Liver (tissue), 8 donors: ENCODE measurements at regions not wholly inside any gene's neighbourhood (a gene's known extent, or its start where the extent isn't known, plus 50 kb on each side); places are given as distances from the start of the nearest gene placed in this dataset.

ENCODE experiments used
- DNase-seq: peaks from one replicate; pipeline ENCODE4 v3.0.0-alpha.2; 2017; ENCODE audit warnings: low spot score
- H3K27ac ChIP-seq, 2 donors: one replicate each; pipeline ENCODE4 v1.7.0; 2013; ENCODE audit warnings: inconsistent platforms in 2 of 2, low read length in 2 of 2, control low read depth in 1 of 2, low read depth in 1 of 2, mild to moderate bottlenecking in 1 of 2
- H3K27me3 ChIP-seq, 4 donors: one replicate each; pipeline versions ENCODE4 v1.6.1 to v1.7.0; 2013; ENCODE audit warnings: low read length in 3 of 4, inconsistent platforms in 1 of 4, mild to moderate bottlenecking in 1 of 4, moderate library complexity in 1 of 4; ENCODE audit not compliant: control insufficient read depth in 4 of 4, insufficient read depth in 4 of 4
- H3K36me3 ChIP-seq, 4 donors: one replicate each; pipeline versions ENCODE4 v1.6.1 to v1.7.0; 2013; ENCODE audit warnings: low read length in 3 of 4, mild to moderate bottlenecking in 3 of 4, low read depth in 1 of 4, moderate library complexity in 1 of 4; ENCODE audit not compliant: control insufficient read depth in 4 of 4, insufficient read depth in 3 of 4
- H3K4me1 ChIP-seq, 4 donors: one replicate each; pipeline versions ENCODE4 v1.6.1 to v1.7.0; 2013; ENCODE audit warnings: low read length in 3 of 4, mild to moderate bottlenecking in 3 of 4, moderate library complexity in 1 of 4; ENCODE audit not compliant: control insufficient read depth in 4 of 4, insufficient read depth in 4 of 4
- H3K4me3 ChIP-seq, 3 donors: one replicate each; pipeline versions ENCODE4 v1.6.1 to v1.7.0; 2013; ENCODE audit warnings: low read length in 3 of 3, control low read depth in 1 of 3, low read depth in 1 of 3, mild to moderate bottlenecking in 1 of 3
- H3K9ac ChIP-seq, 2 donors: one replicate each; pipeline ENCODE4 v1.7.0; 2013; ENCODE audit warnings: low read length in 2 of 2, mild to moderate bottlenecking in 2 of 2, moderate library complexity in 2 of 2, control low read depth in 1 of 2, low read depth in 1 of 2
- H3K9me3 ChIP-seq, 4 donors: one replicate each; pipeline versions ENCODE4 v1.6.1 to v1.7.0; 2013; ENCODE audit warnings: low read length in 3 of 4; ENCODE audit not compliant: control insufficient read depth in 4 of 4
- ATF3 ChIP-seq: IDR thresholded peaks from 2 replicates; pipeline ENCODE4 v1.6.1; 2016; ENCODE audit warnings: antibody characterized with exemption
- CTCF ChIP-seq: fragments of 150-350 bp; IDR thresholded peaks from 2 replicates; pipeline ENCODE4 v1.5.1; 2017; ENCODE audit warnings: improper control_type of control experiment, low read depth, low read length; ENCODE audit not compliant: missing input control
- FOXA1 ChIP-seq: IDR thresholded peaks from 2 replicates; pipeline ENCODE4 v1.6.1; 2016; ENCODE audit warnings: antibody characterized with exemption
- FOXA2 ChIP-seq: IDR thresholded peaks from 2 replicates; pipeline ENCODE4 v1.6.1; 2016; ENCODE audit warnings: antibody characterized with exemption
- GABPA ChIP-seq, 2 donors: IDR thresholded peaks in 1 of 2; conservative IDR thresholded peaks in 1 of 2; 2 replicates each; pipeline ENCODE4 v1.6.1; 2016; ENCODE audit warnings: antibody characterized with exemption in 2 of 2, mild to moderate bottlenecking in 1 of 2, moderate library complexity in 1 of 2
- HNF4A ChIP-seq, 2 donors: conservative IDR thresholded peaks; 2 replicates each; pipeline ENCODE4 v1.6.1; 2016; ENCODE audit warnings: antibody characterized with exemption in 2 of 2, mild to moderate bottlenecking in 2 of 2
- HNF4G ChIP-seq: IDR thresholded peaks from 2 replicates; pipeline ENCODE4 v1.6.1; 2016; ENCODE audit warnings: antibody characterized with exemption
- JUND ChIP-seq, 2 donors: IDR thresholded peaks; 2 replicates each; pipeline ENCODE4 v1.6.1; 2016; ENCODE audit warnings: antibody characterized with exemption in 2 of 2
- MAX ChIP-seq: IDR thresholded peaks from 2 replicates; pipeline ENCODE4 v1.6.1; 2016; ENCODE audit warnings: antibody characterized with exemption
- NR2F2 ChIP-seq: IDR thresholded peaks from 2 replicates; pipeline ENCODE4 v1.6.1; 2016; ENCODE audit warnings: antibody characterized with exemption
- RAD21 ChIP-seq, 2 donors: IDR thresholded peaks; 2 replicates each; pipeline ENCODE4 v1.6.1; 2016; ENCODE audit warnings: antibody characterized with exemption in 2 of 2, mild to moderate bottlenecking in 2 of 2
- REST ChIP-seq: IDR thresholded peaks from 2 replicates; pipeline ENCODE4 v1.6.1; 2016; ENCODE audit warnings: antibody characterized with exemption, mild to moderate bottlenecking
- RXRA ChIP-seq, 2 donors: IDR thresholded peaks; 2 replicates each; pipeline ENCODE4 v1.6.1; 2017 to 2018; ENCODE audit warnings: antibody characterized with exemption in 2 of 2, mild to moderate bottlenecking in 1 of 2
- SP1 ChIP-seq: IDR thresholded peaks from 2 replicates; pipeline ENCODE4 v1.6.1; 2018; ENCODE audit warnings: antibody characterized with exemption, mild to moderate bottlenecking
- TAF1 ChIP-seq: conservative IDR thresholded peaks from 2 replicates; pipeline ENCODE4 v1.6.1; 2016; ENCODE audit warnings: antibody characterized with exemption, mild to moderate bottlenecking
- YY1 ChIP-seq: IDR thresholded peaks from 2 replicates; pipeline ENCODE4 v1.6.1; 2016; ENCODE audit warnings: antibody characterized with exemption, mild to moderate bottlenecking
- WGBS: extraction: QIAGEN DNeasy Blood & Tissue Kit; methylation state at CpG from one replicate; pipeline ENCODE4 v1.1.7; 2013; 5-methylcytosine and 5-hydroxymethylcytosine counted together
- TF ChIP-seq, protein P1 (sequence below): IDR thresholded peaks from 2 replicates; pipeline ENCODE4 v1.6.1; 2016; ENCODE audit warnings: antibody characterized with exemption
- donor health status: healthy.
- donor health status: healthy.
- donor health status: healthy.
- donor health status: healthy.
- donor health status: healthy.

- Histone ChIP-seq H3K36me3 (no peaks in the 10 kb centered on the region), H3K4me1 (no peaks in the 10 kb centered on the region), H3K27ac (no peak overlapping the region), H3K4me3 (no peak overlapping the region), H3K9me3 (no peaks in the 10 kb centered on the region), H3K27me3 (peaks cover 0 to 2% (median 0%) of the 10 kb centered on the region in 4 donors), H3K9ac (no peak overlapping the region)
- WGBS, result 82% methylated on average over 13 of the region's 13 CpGs
- DNase-seq, result no peak
- no peak for TF ChIP-seq HNF4A (conservative IDR thresholded peaks at IDR 0.05)
- no peak for TF ChIP-seq REST
- TF ChIP-seq FOXA2, result no peak
- no peak for TF ChIP-seq RAD21 (IDR thresholded peaks at IDR 0.05)
- no peak for TF ChIP-seq FOXA1
Measured at GRCh38 chr20:59424976-59425375, 124.6 kb downstream of the EDN3 start.

- Histone ChIP-seq H3K27ac (no peak overlapping the region), H3K4me1 (no peaks in the 10 kb centered on the region), H3K27me3 (no peaks in the 10 kb centered on the region), H3K36me3 (no peaks in the 10 kb centered on the region), H3K9me3 (no peaks in the 10 kb centered on the region), H3K9ac (no peak overlapping the region), H3K4me3 (no peak overlapping the region)
- DNase-seq, result no peak
- 83% methylated on average over 5 of the region's 5 CpGs for WGBS
- TF ChIP-seq RXRA (IDR thresholded peaks at IDR 0.05), result no peak
- no peak for TF ChIP-seq NR2F2
- TF ChIP-seq REST, result no peak
- TF ChIP-seq HNF4G, result no peak
- TF ChIP-seq TAF1, result no peak
- TF ChIP-seq FOXA1, result no peak
- TF ChIP-seq MAX, result no peak
- TF ChIP-seq HNF4A (conservative IDR thresholded peaks at IDR 0.05), result no peak
- TF ChIP-seq CTCF, result no peak
- TF ChIP-seq, protein P1, sequence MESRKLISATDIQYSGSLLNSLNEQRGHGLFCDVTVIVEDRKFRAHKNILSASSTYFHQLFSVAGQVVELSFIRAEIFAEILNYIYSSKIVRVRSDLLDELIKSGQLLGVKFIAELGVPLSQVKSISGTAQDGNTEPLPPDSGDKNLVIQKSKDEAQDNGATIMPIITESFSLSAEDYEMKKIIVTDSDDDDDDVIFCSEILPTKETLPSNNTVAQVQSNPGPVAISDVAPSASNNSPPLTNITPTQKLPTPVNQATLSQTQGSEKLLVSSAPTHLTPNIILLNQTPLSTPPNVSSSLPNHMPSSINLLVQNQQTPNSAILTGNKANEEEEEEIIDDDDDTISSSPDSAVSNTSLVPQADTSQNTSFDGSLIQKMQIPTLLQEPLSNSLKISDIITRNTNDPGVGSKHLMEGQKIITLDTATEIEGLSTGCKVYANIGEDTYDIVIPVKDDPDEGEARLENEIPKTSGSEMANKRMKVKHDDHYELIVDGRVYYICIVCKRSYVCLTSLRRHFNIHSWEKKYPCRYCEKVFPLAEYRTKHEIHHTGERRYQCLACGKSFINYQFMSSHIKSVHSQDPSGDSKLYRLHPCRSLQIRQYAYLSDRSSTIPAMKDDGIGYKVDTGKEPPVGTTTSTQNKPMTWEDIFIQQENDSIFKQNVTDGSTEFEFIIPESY, result no peak
- TF ChIP-seq RAD21 (IDR thresholded peaks at IDR 0.05), result no peak
- TF ChIP-seq YY1, result no peak
- TF ChIP-seq FOXA2, result no peak
- no peak for TF ChIP-seq JUND (IDR thresholded peaks at IDR 0.05)
- no peak for TF ChIP-seq GABPA (IDR thresholded peaks at IDR 0.05 in 1 of 2, conservative IDR thresholded peaks at IDR 0.05 in 1 of 2)
- TF ChIP-seq SP1, result no peak
- TF ChIP-seq ATF3, result no peak
Measured at GRCh38 chr20:59425572-59425971, 125.2 kb downstream of the EDN3 start.
